ENCODE measurements at regions not wholly inside any gene's neighbourhood (a gene's known extent, or its start where the extent isn't known, plus 50 kb on each side); places are given as distances from the start of the nearest gene placed in this dataset.

DNA sequence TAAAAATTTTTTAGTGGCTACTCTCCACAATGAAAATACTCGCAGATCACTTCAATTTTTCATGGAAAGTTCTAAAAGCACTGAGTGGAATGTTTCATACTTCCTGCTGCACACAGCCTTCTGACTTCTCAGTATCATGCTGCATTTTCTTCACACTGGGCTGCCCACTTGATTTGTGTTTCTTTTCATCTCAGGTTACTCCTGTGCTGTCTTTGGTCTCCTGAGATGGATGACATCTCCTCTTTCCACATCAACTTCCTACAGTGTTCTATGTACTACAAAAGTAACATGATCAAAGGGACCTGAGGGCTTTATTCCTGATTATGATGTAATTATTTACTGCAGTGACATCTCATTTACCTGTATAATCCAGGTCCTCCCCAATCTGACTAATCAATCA, 927.7 kb downstream of the ROBO2 start:
- Histone ChIP-seq H3K27me3 (no peaks in the 10 kb centered on the region), H3K27ac (no peak overlapping the region), H3K4me1 (ENCODE audit: low read depth) (no peaks in the 10 kb centered on the region), H3K9me3 (ENCODE audit: low read depth) (no peaks in the 10 kb centered on the region), H3K36me3 (no peaks in the 10 kb centered on the region), H3K4me3 (no peak overlapping the region)
- no peak for TF ChIP-seq CTCF (IDR thresholded peaks at IDR 0.05; ENCODE audit: low read depth, low read length)
- no peak for DNase-seq (ENCODE audit: low read depth in 1 of 2, low spot score in 1 of 2)

DNA sequence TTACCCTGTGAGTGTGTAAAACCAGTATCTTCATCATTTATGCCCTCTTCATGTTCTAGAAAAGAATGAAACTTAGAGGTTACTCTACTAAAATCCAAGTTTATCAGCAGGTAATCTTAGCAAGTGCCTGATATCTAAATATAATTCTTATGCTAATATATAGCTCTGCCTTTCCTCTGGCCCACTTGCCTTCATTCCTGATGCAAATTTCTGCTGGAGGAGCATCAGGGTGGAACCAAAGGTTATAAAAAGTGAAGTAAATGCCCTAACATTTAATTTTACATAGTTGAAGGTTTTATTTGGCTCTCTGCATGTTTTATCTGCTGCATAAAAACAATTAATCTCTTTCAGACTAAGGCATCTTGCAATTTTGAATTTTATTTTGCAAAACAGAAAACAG, 936.2 kb downstream of the ROBO2 start:
- Histone ChIP-seq H3K27ac (no peak overlapping the region), H3K36me3 (no peaks in the 10 kb centered on the region), H3K9me3 (ENCODE audit: low read depth) (no peaks in the 10 kb centered on the region), H3K4me3 (no peak overlapping the region), H3K27me3 (no peaks in the 10 kb centered on the region), H3K4me1 (ENCODE audit: low read depth) (no peaks in the 10 kb centered on the region)
- DNase-seq (ENCODE audit: low read depth in 1 of 2, low spot score in 1 of 2) = no peak
- TF ChIP-seq CTCF (IDR thresholded peaks at IDR 0.05; ENCODE audit: low read depth, low read length) = no peak

- no peak for TF ChIP-seq CTCF (IDR thresholded peaks at IDR 0.05; ENCODE audit: low read depth, low read length)
- Histone ChIP-seq H3K9me3 (ENCODE audit: low read depth) (no peaks in the 10 kb centered on the region), H3K4me3 (no peak overlapping the region), H3K4me1 (ENCODE audit: low read depth) (no peaks in the 10 kb centered on the region), H3K27me3 (no peaks in the 10 kb centered on the region), H3K36me3 (no peaks in the 10 kb centered on the region), H3K27ac (no peak overlapping the region)
- DNase-seq (ENCODE audit: low read depth in 1 of 2, low spot score in 1 of 2) = no peak
These were observed 963.2 kb downstream of the ROBO2 start for GRCh38 chr3:78003090-78003489.

DNA sequence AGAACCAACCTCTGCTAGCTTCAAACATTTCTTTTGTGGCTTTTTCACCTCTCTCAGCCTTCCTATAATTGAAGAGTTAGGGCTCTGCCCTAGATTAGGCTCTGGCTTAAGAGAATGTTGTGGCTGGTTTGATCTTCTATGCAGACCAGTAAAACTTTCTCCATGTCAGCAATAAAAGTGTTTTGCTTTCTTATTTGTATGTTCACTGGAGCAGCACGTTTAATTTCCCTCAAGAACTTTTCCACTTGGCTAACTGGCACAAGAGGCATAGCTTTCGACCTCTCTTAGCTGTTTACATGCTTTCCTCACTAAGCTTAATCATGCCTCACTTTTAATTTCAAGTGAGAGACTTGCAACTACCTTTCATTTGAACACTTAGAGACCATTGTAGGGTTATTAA, 964.7 kb downstream of the ROBO2 start:
- Histone ChIP-seq H3K27me3 (no peaks in the 10 kb centered on the region), H3K36me3 (no peaks in the 10 kb centered on the region), H3K4me1 (ENCODE audit: low read depth) (no peaks in the 10 kb centered on the region), H3K4me3 (no peak overlapping the region), H3K27ac (no peak overlapping the region), H3K9me3 (ENCODE audit: low read depth) (no peaks in the 10 kb centered on the region)
- no peak for DNase-seq (ENCODE audit: low read depth in 1 of 2, low spot score in 1 of 2)
- no peak for TF ChIP-seq CTCF (IDR thresholded peaks at IDR 0.05; ENCODE audit: low read depth, low read length)

DNA sequence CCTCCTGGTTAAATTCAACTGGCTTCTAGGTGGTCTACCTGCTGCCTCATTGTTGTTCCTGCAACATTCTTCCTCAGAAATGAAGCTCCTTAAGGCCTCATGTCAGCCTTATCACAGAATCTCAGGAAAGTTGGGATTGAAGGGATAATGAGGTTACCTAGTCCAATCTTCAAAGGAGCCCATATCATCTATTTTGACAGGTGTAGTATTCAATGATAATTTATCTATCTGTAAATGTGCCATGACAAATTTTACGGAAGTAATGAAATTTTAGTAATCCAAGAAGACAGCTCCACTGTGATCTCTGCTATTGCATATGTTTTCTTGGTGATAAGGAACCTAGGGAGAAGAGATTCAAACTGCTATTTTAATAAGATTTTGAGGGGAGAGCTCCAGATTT, 973.8 kb downstream of the ROBO2 start:
- no peaks in the 10 kb centered on the region for H3K36me3 ChIP-seq
- no peaks in the 10 kb centered on the region for H3K4me1 ChIP-seq (ENCODE audit: low read depth)

More for the DNA sequence above, 973.8 kb downstream of the ROBO2 start:
- Histone ChIP-seq H3K27ac (no peak overlapping the region), H3K9me3 (ENCODE audit: low read depth) (no peaks in the 10 kb centered on the region), H3K27me3 (no peaks in the 10 kb centered on the region), H3K4me3 (no peak overlapping the region)
- no peak for TF ChIP-seq CTCF (IDR thresholded peaks at IDR 0.05; ENCODE audit: low read depth, low read length)
- DNase-seq (ENCODE audit: low read depth in 1 of 2, low spot score in 1 of 2) = no peak

Measured in cardiac muscle cell (in vitro differentiated cells and primary cell).